Transverse colon (tissue), 4 donors: ENCODE measurements at regions not wholly inside any gene's neighbourhood (a gene's known extent, or its start where the extent isn't known, plus 50 kb on each side); places are given as distances from the start of the nearest gene placed in this dataset.

Source experiments
- EP300 ChIP-seq: sonication (generic); formaldehyde crosslinking; IDR thresholded peaks from one replicate; pipeline ENCODE4 v1.6.1; 2017; ENCODE audit warnings: antibody characterized with exemption, low read depth
- POLR2A ChIP-seq: fragments of 450-650 bp; IDR thresholded peaks from one replicate; pipeline ENCODE4 v1.6.1; 2016; ENCODE audit warnings: antibody characterized with exemption, mild to moderate bottlenecking, moderate library complexity
- POLR2AphosphoS5 ChIP-seq, 3 donors: sonication (generic); formaldehyde crosslinking; IDR thresholded peaks; one replicate each; pipeline ENCODE4 v1.6.1; 2016; ENCODE audit warnings: antibody characterized with exemption in 3 of 3
- TF ChIP-seq, protein P1 (sequence below), 5 experiments: fragments of 200-600 bp in 3 of 5; fragments of 450-650 bp in 2 of 5; sonication (generic) in 3 of 5; IDR thresholded peaks; 1 replicate in 2 of 5; 2 replicates in 3 of 5; pipeline ENCODE4 v1.5.1; 2016 to 2017; ENCODE audit warnings: antibody characterized with exemption in 5 of 5, inconsistent platforms in 3 of 5, mild to moderate bottlenecking in 2 of 5, moderate library complexity in 1 of 5

DNA sequence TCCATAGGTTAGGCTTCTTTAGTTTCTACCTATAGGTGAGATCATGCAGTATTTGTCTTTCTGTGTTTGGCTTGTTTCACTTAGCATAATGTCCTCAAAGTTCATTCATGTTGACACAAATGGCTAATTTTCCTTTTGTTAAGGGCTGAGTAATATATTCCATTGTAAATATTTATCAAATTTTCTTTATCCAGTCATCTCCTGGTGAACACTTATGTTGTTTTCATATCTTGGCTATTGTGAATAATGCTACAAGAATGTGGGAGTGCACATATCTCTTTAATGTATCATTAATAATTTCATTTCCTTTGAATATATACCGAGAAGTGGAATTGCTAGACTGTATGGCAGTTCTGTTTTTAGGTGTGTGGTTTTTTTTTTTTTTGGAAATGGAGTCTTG lies 250.9 kb upstream of the SEMA6D start:
- TF ChIP-seq, protein P1, sequence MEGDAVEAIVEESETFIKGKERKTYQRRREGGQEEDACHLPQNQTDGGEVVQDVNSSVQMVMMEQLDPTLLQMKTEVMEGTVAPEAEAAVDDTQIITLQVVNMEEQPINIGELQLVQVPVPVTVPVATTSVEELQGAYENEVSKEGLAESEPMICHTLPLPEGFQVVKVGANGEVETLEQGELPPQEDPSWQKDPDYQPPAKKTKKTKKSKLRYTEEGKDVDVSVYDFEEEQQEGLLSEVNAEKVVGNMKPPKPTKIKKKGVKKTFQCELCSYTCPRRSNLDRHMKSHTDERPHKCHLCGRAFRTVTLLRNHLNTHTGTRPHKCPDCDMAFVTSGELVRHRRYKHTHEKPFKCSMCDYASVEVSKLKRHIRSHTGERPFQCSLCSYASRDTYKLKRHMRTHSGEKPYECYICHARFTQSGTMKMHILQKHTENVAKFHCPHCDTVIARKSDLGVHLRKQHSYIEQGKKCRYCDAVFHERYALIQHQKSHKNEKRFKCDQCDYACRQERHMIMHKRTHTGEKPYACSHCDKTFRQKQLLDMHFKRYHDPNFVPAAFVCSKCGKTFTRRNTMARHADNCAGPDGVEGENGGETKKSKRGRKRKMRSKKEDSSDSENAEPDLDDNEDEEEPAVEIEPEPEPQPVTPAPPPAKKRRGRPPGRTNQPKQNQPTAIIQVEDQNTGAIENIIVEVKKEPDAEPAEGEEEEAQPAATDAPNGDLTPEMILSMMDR (IDR thresholded peaks at IDR 0.05): no peak
- no peak for TF ChIP-seq POLR2AphosphoS5 (IDR thresholded peaks at IDR 0.05)
- TF ChIP-seq POLR2A: no peak
- TF ChIP-seq EP300: no peak
